ENCODE measurements at regions not wholly inside any gene's neighbourhood (a gene's known extent, or its start where the extent isn't known, plus 50 kb on each side); places are given as distances from the start of the nearest gene placed in this dataset.
"Not testable (repeated sequence)": the region's sequence is repeated elsewhere in the genome, so short reads cannot be mapped to it uniquely, and the experiment has no call there.

DNA sequence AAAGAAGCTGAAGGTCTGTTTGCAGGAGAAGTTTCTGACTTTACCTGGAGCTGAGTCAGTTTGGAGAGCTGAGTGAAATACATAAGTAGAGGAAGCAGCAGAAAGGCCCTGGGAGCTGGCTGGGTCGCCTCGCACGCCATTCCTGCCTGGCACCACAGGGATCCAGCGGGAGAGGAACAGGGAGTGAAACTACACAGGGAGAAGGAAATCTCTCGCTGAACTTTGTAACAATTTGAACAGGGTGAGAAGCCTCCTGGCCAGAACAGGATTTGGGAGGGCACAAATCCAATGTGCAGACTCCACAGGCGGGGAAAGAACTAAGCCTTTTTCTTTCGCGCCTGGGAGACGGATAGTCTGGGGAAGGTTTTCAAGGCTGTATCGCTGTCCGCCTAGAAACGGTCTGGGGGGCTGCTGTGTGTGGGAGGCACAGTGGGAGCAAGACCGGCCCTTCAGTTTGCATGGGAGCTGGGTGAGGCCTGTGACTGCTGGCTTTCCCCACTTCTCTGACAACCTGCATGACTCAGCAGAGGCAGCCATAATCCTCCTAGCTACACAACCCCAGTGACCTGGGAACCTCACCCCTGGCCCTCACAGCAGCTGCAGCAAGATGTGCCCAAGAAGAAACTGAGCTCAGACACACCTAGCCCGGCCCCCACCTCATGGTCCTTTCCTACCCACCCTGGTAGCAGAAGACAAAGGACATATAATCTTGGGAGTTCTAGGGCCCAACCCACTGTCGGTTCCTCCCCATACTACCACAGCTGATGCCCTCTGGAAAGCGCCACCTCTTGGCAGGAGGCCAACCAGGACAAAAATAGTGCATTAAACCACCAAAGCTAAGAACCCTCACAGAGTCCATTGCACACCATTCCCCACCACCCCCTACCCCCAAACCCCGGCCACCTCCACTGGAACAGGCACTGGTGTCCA is 778.6 kb downstream of the KCNJ2 start:
- H3K4me1 Mint-ChIP-seq (ENCODE audit: low read depth), result no peaks in the 10 kb centered on the region
- no peak overlapping the region for H3K4me3 Mint-ChIP-seq (ENCODE audit: low read depth)
- intact Hi-C loops (cut with micrococcal nuclease), result no loop called here

DNA sequence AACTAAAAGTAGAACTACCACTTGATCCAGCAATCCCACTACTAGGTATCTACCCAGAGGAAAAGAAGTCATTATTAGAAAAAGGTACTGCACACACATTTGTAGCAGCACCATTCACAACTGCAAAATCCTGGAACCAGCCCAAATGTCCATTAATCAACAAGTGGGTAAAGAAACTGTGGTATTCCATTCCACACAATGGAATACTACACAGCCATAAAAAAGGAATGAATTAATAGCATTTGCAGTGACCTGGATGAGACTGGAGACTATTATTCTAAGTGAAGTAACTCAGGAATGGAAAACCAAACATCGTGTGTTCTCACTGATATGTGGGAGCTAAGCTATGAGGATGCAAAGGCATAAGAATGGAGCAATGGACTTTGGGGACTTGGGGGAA is 783.8 kb downstream of the KCNJ2 start:
- H3K27me3 Mint-ChIP-seq (ENCODE audit: low read depth); H3K4me1 Mint-ChIP-seq (ENCODE audit: low read depth); intact Hi-C loops (cut with micrococcal nuclease); DNase-seq (ENCODE audit: low spot score); H3K4me3 Mint-ChIP-seq (ENCODE audit: low read depth); H3K27ac Mint-ChIP-seq; H3K36me3 Mint-ChIP-seq (ENCODE audit: low read depth): not testable (repeated sequence)
- peaks cover 52% of the 10 kb centered on the region for H3K9me3 Mint-ChIP-seq

More for the DNA sequence above, 778.6 kb downstream of the KCNJ2 start:
- no peak overlapping the region for H3K27ac Mint-ChIP-seq
- no peaks in the 10 kb centered on the region for H3K36me3 Mint-ChIP-seq (ENCODE audit: low read depth)
- DNase-seq (ENCODE audit: low spot score), result no peak
- H3K9me3 Mint-ChIP-seq, result peaks cover 59% of the 10 kb centered on the region
- no peaks in the 10 kb centered on the region for H3K27me3 Mint-ChIP-seq (ENCODE audit: low read depth)

DNA sequence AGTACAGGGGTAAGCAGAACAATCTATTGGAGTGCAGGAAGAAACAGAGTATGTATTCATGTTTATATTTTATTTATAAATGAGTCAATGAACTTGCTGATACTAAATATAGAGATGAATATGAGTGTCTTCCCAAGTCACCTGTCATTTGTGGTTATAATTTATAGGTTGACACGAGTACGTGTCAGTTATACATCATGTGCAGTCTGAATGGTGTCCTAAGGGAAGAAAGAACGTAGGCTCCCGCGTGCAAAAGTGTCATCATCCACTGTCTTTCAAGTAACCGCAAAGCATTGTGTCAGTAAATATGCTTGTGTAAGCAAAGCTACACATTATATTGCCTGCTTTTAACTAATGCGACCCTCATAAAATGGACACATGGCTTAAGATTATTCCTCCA is 786.1 kb downstream of the KCNJ2 start:
- Mint-ChIP-seq H3K27me3 (ENCODE audit: low read depth) (no peaks in the 10 kb centered on the region), H3K36me3 (ENCODE audit: low read depth) (no peaks in the 10 kb centered on the region), H3K27ac (no peak overlapping the region), H3K4me1 (ENCODE audit: low read depth) (no peaks in the 10 kb centered on the region), H3K9me3 (peaks cover 36% of the 10 kb centered on the region), H3K4me3 (ENCODE audit: low read depth) (no peak overlapping the region)
- no peak for DNase-seq (ENCODE audit: low spot score)
- intact Hi-C loops (cut with micrococcal nuclease), result no loop called here

DNA sequence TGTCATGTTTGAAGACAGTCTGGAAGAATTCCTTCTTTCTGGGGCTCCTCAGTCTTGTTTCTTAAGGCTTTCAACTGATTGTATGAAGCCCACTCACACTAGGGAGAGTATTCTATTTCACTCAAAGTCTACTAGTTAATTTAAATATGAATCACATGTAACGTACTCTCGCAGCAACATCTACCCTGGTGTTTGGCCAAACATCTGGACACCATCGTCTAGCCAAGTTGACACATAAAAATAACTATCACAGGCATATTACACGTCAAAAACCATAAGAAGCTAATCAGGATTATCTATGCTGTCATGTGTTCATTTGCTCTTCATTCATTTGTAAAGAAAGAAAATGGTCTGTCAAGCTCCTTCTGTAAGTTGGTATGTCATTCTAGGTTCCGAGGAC is 787.4 kb downstream of the KCNJ2 start:
- DNase-seq (ENCODE audit: low spot score), result no peak
- Mint-ChIP-seq H3K36me3 (ENCODE audit: low read depth) (no peaks in the 10 kb centered on the region), H3K4me1 (ENCODE audit: low read depth) (no peaks in the 10 kb centered on the region), H3K27ac (no peak overlapping the region), H3K9me3 (peaks cover 25% of the 10 kb centered on the region), H3K27me3 (ENCODE audit: low read depth) (no peaks in the 10 kb centered on the region), H3K4me3 (ENCODE audit: low read depth) (no peak overlapping the region)
- intact Hi-C loops (cut with micrococcal nuclease), result no loop called here

DNA sequence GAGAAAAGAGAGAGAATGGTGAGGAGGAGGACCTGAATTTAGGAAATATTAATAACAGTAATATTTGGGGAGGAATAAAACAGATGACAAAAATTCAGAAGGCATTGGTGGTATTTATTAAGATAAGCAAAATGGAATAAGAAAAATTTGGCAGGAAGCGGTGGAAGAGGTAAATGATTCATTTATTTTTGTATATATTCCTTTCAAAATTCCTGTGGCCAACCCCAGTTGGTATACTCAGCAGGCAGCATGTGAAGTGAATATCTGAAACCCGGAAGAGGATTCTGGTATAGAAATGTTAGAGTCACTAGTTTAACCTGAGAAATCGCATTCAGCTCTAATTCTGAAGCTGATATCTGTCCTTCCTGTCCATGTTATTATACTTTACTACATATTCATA is 792.0 kb downstream of the KCNJ2 start:
- intact Hi-C loops (cut with micrococcal nuclease), result no loop called here
- no peaks in the 10 kb centered on the region for H3K4me1 Mint-ChIP-seq (ENCODE audit: low read depth)
- H3K9me3 Mint-ChIP-seq, result peaks cover 17% of the 10 kb centered on the region
- no peak for DNase-seq (ENCODE audit: low spot score)
- no peak overlapping the region for H3K27ac Mint-ChIP-seq
- H3K27me3 Mint-ChIP-seq (ENCODE audit: low read depth), result no peaks in the 10 kb centered on the region
- H3K4me3 Mint-ChIP-seq (ENCODE audit: low read depth), result no peak overlapping the region
- no peaks in the 10 kb centered on the region for H3K36me3 Mint-ChIP-seq (ENCODE audit: low read depth)

DNA sequence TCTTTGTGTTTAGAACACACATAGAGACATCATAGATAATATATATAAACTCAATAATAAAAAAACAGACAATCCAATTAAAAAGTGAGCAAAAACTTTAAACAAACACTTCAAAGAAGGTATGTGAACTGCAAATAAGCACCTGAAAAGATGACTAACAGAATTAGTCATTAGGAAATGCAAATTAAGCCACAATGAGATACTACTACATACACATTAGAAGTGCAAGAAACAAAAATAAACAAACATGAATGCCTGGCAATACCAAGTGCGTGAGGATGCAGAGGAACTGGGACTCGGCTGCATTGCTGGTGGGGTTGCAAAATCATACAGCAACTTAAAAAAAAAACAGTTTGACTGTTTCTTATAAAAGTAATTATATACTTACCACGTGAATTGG is 799.0 kb downstream of the KCNJ2 start:
- Mint-ChIP-seq H3K4me1 (ENCODE audit: low read depth) (no peaks in the 10 kb centered on the region), H3K4me3 (ENCODE audit: low read depth) (no peak overlapping the region), H3K36me3 (ENCODE audit: low read depth) (no peaks in the 10 kb centered on the region), H3K9me3 (peaks cover 45% of the 10 kb centered on the region), H3K27ac (no peak overlapping the region), H3K27me3 (ENCODE audit: low read depth) (no peaks in the 10 kb centered on the region)
- intact Hi-C loops (cut with micrococcal nuclease), result no loop called here
- no peak for DNase-seq (ENCODE audit: low spot score)

DNA sequence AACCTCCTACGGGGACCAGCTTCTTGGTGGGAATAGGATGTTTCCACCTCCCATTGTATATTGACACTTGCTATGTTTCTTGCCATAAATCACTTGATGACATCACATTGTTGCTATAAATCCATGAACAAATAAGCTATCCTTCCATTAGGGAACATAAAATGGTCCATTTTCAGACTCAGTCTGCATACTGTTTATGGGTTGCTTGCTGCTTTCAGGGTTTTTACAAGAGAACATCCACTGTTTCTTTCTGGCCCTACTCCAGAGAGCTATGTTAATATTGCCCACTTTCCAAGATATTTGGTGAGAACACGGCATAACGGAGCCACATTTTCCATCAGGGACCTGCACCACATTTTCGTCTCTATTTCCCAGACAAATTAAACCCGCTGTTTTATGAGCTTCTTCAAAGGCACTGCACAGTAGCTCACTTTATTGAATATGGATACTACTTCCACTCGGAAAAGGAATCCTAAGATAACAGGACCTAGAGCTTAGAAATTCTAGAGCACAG is 800.2 kb downstream of the KCNJ2 start:
- DNase-seq (ENCODE audit: low spot score), result no peak
- intact Hi-C loops (cut with micrococcal nuclease), result no loop called here
- Mint-ChIP-seq H3K27me3 (ENCODE audit: low read depth) (no peaks in the 10 kb centered on the region), H3K4me3 (ENCODE audit: low read depth) (no peak overlapping the region), H3K36me3 (ENCODE audit: low read depth) (no peaks in the 10 kb centered on the region), H3K9me3 (peaks cover 42% of the 10 kb centered on the region), H3K27ac (no peak overlapping the region), H3K4me1 (ENCODE audit: low read depth) (no peaks in the 10 kb centered on the region)

DNA sequence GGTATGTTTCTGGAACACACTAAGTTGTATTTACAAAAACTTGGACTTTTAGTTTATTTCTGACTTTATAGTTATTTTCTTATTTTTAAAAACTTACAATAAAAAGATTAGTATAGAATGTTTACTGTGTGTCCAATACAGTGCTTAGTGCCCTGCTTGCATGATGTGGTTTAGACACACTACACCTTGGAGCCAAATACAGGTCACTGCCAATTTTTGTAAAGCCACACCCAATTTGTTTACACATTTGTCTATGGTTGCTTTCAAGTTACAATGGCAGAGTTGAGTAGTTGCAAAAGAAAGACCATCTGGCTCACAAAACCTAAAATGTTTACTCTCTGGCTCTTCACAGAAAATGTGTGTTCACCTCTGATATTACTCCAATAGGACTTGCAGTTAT is 807.1 kb downstream of the KCNJ2 start:
- Mint-ChIP-seq H3K4me3 (ENCODE audit: low read depth) (no peak overlapping the region), H3K36me3 (ENCODE audit: low read depth) (no peaks in the 10 kb centered on the region), H3K9me3 (peaks cover 34% of the 10 kb centered on the region), H3K27ac (no peak overlapping the region), H3K27me3 (ENCODE audit: low read depth) (no peaks in the 10 kb centered on the region), H3K4me1 (ENCODE audit: low read depth) (no peaks in the 10 kb centered on the region)
- DNase-seq (ENCODE audit: low spot score), result no peak
- intact Hi-C loops (cut with micrococcal nuclease), result no loop called here

DNA sequence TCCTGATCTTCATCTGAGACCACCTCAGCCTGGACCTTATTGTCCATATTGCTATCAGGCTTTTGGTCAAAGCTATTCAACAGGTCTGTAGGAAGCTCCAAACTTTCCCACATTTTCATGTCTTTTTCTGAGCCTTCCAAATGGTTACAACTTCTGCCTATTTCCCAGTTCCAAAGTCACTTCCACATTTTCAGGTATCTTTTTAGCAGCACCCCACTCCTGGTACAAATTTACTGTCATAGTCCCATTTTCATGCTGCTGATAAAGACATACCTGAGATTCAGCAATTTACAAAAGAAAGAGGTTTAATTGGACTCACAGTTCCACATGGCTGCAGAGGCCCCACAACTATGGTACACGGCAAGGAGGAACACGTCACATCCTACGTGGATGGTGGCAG is 815.5 kb downstream of the KCNJ2 start:
- no peaks in the 10 kb centered on the region for H3K4me1 Mint-ChIP-seq (ENCODE audit: low read depth)
- no peak overlapping the region for H3K27ac Mint-ChIP-seq
- DNase-seq (ENCODE audit: low spot score), result no peak
- peaks cover 51% of the 10 kb centered on the region for H3K9me3 Mint-ChIP-seq
- no peak overlapping the region for H3K4me3 Mint-ChIP-seq (ENCODE audit: low read depth)
- no peaks in the 10 kb centered on the region for H3K36me3 Mint-ChIP-seq (ENCODE audit: low read depth)
- intact Hi-C loops (cut with micrococcal nuclease), result no loop called here
- H3K27me3 Mint-ChIP-seq (ENCODE audit: low read depth), result no peaks in the 10 kb centered on the region

DNA sequence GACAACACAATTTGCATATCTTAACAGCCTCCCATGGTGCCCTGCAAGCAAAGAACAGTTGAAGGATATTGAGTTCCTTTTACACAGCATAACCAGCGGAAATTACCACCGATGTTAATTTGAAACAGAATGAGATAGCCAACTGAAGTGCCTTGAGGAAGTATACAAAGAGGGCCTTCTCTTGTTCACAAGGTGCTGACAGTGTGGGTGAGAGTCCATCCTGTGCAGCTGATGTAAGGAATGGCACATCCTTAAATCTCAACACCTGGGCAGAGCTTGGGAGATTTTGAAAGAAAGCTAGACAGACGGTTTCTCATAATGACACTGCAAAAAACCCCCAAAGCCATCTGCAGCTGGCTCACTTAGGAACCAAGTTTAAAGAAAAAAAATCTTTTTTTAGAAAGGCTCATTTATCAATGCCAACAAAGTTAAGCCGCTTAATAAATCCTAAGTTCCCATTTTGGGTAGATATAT is 818.6 kb downstream of the KCNJ2 start:
- Mint-ChIP-seq H3K4me1 (ENCODE audit: low read depth) (no peaks in the 10 kb centered on the region), H3K36me3 (ENCODE audit: low read depth) (no peaks in the 10 kb centered on the region), H3K27me3 (ENCODE audit: low read depth) (no peaks in the 10 kb centered on the region), H3K9me3 (peaks cover 54% of the 10 kb centered on the region), H3K4me3 (ENCODE audit: low read depth) (no peak overlapping the region), H3K27ac (no peak overlapping the region)
- intact Hi-C loops (cut with micrococcal nuclease), result no loop called here
- DNase-seq (ENCODE audit: low spot score), result no peak

DNA sequence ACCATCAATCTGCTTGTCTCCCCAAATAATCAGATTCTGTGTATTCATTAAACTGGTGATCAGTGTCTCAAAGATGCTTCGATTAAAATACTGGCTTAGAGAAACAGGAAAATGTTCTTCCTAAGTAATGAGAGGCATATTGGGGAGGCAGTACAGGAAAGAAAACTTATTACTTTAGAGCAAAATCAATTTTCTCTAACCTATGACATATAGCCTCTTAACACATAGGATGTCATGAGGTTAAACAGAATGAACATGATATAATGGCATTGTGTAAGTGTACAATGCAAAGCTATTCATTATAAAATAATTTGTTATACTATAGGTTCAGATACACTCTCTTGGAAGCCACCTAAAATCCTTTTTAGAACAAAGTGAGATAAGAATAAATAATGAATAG is 819.3 kb downstream of the KCNJ2 start:
- H3K9me3 Mint-ChIP-seq, result peaks cover 53% of the 10 kb centered on the region
- no peak overlapping the region for H3K27ac Mint-ChIP-seq
- DNase-seq (ENCODE audit: low spot score), result no peak
- intact Hi-C loops (cut with micrococcal nuclease), result no loop called here
- H3K4me1 Mint-ChIP-seq (ENCODE audit: low read depth), result no peaks in the 10 kb centered on the region
- no peaks in the 10 kb centered on the region for H3K36me3 Mint-ChIP-seq (ENCODE audit: low read depth)
- H3K4me3 Mint-ChIP-seq (ENCODE audit: low read depth), result no peak overlapping the region
- no peaks in the 10 kb centered on the region for H3K27me3 Mint-ChIP-seq (ENCODE audit: low read depth)

DNA sequence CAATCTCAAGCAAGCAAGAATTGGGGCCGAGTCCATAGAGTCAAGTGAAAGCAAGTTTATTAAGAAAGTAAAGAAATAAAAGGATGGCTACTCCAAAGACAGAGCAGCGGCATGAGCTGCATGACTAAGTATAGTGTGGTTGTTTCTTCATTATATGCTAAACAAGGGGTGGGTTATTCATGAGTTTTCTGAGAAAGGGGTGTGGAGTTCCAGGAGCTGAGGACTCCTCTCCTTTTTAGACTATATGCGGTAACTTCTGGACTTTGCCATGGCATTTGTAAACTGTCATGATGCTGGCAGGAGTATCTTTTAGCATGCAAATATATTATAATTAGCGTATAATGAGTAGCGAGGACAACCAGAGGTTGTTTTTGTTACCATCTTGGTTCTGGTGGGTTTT is 819.9 kb downstream of the KCNJ2 start:
- Mint-ChIP-seq H3K27me3 (ENCODE audit: low read depth) (no peaks in the 10 kb centered on the region), H3K9me3 (peaks cover 52% of the 10 kb centered on the region), H3K4me3 (ENCODE audit: low read depth) (no peak overlapping the region), H3K4me1 (ENCODE audit: low read depth) (no peaks in the 10 kb centered on the region), H3K27ac (no peak overlapping the region), H3K36me3 (ENCODE audit: low read depth) (no peaks in the 10 kb centered on the region)
- intact Hi-C loops (cut with micrococcal nuclease), result no loop called here
- no peak for DNase-seq (ENCODE audit: low spot score)

DNA sequence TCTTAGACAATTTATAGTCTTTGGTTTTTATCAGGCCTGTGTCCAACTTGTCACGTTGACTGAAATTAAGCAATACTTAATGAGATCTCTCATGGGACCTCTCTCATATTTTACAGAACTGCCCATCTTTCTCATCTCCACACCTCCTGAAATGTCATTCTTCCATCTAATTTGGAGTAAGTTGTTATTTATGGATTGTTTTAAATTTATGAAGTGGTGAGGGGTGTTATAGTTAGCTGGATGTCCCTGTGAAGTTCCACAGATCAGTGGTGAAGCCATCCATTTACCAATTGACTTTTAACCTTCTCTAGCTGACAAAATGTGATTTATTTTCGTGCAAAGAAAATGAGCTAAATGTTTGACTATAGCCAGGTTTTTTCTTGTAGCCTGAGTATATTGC is 824.9 kb downstream of the KCNJ2 start:
- no peaks in the 10 kb centered on the region for H3K36me3 Mint-ChIP-seq (ENCODE audit: low read depth)
- no peak for DNase-seq (ENCODE audit: low spot score)
- H3K27ac Mint-ChIP-seq, result no peak overlapping the region
- intact Hi-C loops (cut with micrococcal nuclease), result no loop called here
- H3K9me3 Mint-ChIP-seq, result peaks cover 44% of the 10 kb centered on the region
- H3K4me1 Mint-ChIP-seq (ENCODE audit: low read depth), result no peaks in the 10 kb centered on the region
- no peaks in the 10 kb centered on the region for H3K27me3 Mint-ChIP-seq (ENCODE audit: low read depth)
- H3K4me3 Mint-ChIP-seq (ENCODE audit: low read depth), result no peak overlapping the region

Data from activated T-helper 2 cell treated with anti-CD3 and anti-CD28 coated beads, Interferon-gamma antibody, Interleukin-2, Interleukin-4, amounts not matched to agents 10 μg/mL and 5 μg/mL and 100 μg/mL, durations not matched to agents 14 hours and 24 hours and 36 hours (primary cell).